Stimulated activated CD4-positive, alpha-beta T cell treated with anti-CD3 and anti-CD28 coated beads, Interleukin-15, amount 100 ng/mL, for 24 hours (primary cell): ENCODE measurements at regions not wholly inside any gene's neighbourhood (a gene's known extent, or its start where the extent isn't known, plus 50 kb on each side); places are given as distances from the start of the nearest gene placed in this dataset.
"Not testable (repeated sequence)": the region's sequence is repeated elsewhere in the genome, so short reads cannot be mapped to it uniquely, and the experiment has no call there.

Source experiments
- DNase-seq: peaks from one replicate; pipeline ENCODE4 v3.0.0-alpha.2; 2020

- DNase-seq, result not testable (repeated sequence)
Measured at GRCh38 chr7:76849887-76850563, 182.1 kb downstream of the SPDYE17 start.

GRCh38 chr7:76839879-76840278 lies 192.3 kb downstream of the SPDYE17 start:
- DNase-seq, result not testable (repeated sequence)

GRCh38 chr7:76839214-76839613 lies 192.9 kb downstream of the SPDYE17 start:
- not testable (repeated sequence) for DNase-seq

- not testable (repeated sequence) for DNase-seq
Measured at GRCh38 chr7:76838357-76838756, 193.8 kb downstream of the SPDYE17 start.

- DNase-seq, result not testable (repeated sequence)
Measured at GRCh38 chr7:76829233-76829632, 202.2 kb upstream of the POMZP3 start.

GRCh38 chr7:76826181-76826580 lies 199.1 kb upstream of the POMZP3 start:
- DNase-seq, result not testable (repeated sequence)

GRCh38 chr7:76809856-76810255 lies 182.8 kb upstream of the POMZP3 start:
- not testable (repeated sequence) for DNase-seq

GRCh38 chr7:76807588-76808100 lies 180.6 kb upstream of the POMZP3 start:
- DNase-seq, result not testable (repeated sequence)

- not testable (repeated sequence) for DNase-seq
Measured at GRCh38 chr7:76806460-76806859, 179.4 kb upstream of the POMZP3 start.

GRCh38 chr7:76806010-76806409 lies 178.9 kb upstream of the POMZP3 start:
- DNase-seq, result not testable (repeated sequence)

- not testable (repeated sequence) for DNase-seq
Measured at GRCh38 chr7:76805262-76805661, 178.2 kb upstream of the POMZP3 start.

- DNase-seq, result not testable (repeated sequence)
Measured at GRCh38 chr7:76797639-76798038, 170.6 kb upstream of the POMZP3 start.

GRCh38 chr7:76780693-76781092 lies 153.6 kb upstream of the POMZP3 start:
- DNase-seq, result not testable (repeated sequence)

- not testable (repeated sequence) for DNase-seq
Measured at GRCh38 chr7:76774279-76774678, 147.2 kb upstream of the POMZP3 start.

GRCh38 chr7:76771980-76772379 lies 144.9 kb upstream of the POMZP3 start:
- not testable (repeated sequence) for DNase-seq

- DNase-seq, result not testable (repeated sequence)
Measured at GRCh38 chr7:76763977-76764376, 136.9 kb upstream of the POMZP3 start.

GRCh38 chr7:76760546-76761220 lies 133.6 kb upstream of the POMZP3 start:
- not testable (repeated sequence) for DNase-seq

GRCh38 chr7:76739538-76739937 lies 112.5 kb upstream of the POMZP3 start:
- not testable (repeated sequence) for DNase-seq

GRCh38 chr7:76736724-76737123 lies 109.6 kb upstream of the POMZP3 start:
- not testable (repeated sequence) for DNase-seq

GRCh38 chr7:76736091-76736490 lies 109.0 kb upstream of the POMZP3 start:
- DNase-seq, result not testable (repeated sequence)

GRCh38 chr7:76735668-76736067 lies 108.6 kb upstream of the POMZP3 start:
- not testable (repeated sequence) for DNase-seq

- not testable (repeated sequence) for DNase-seq
Measured at GRCh38 chr7:76728571-76728974, 101.5 kb upstream of the POMZP3 start.

- DNase-seq, result not testable (repeated sequence)
Measured at GRCh38 chr7:76723928-76724327, 96.8 kb upstream of the POMZP3 start.

GRCh38 chr7:76716551-76716950 lies 89.5 kb upstream of the POMZP3 start:
- DNase-seq, result not testable (repeated sequence)
